ENCODE measurements at regions not wholly inside any gene's neighbourhood (a gene's known extent, or its start where the extent isn't known, plus 50 kb on each side); places are given as distances from the start of the nearest gene placed in this dataset.

GRCh38 chr9:81397481-81398381 is 291.6 kb downstream of the TLE1 start:
- DNase-seq (ENCODE audit: low read depth) = no peak
- no peak overlapping the region for H3K4me3 ChIP-seq (ENCODE audit: low read depth, low read length)

- DNase-seq (ENCODE audit: low read depth) = no peak
- no peak overlapping the region for H3K4me3 ChIP-seq (ENCODE audit: low read depth, low read length)
Measured at GRCh38 chr9:81396528-81396927, 292.8 kb downstream of the TLE1 start.

- no peak overlapping the region for H3K4me3 ChIP-seq (ENCODE audit: low read depth, low read length)
- DNase-seq (ENCODE audit: low read depth) = no peak
Measured at GRCh38 chr9:81395676-81396054, 293.7 kb downstream of the TLE1 start.

DNA sequence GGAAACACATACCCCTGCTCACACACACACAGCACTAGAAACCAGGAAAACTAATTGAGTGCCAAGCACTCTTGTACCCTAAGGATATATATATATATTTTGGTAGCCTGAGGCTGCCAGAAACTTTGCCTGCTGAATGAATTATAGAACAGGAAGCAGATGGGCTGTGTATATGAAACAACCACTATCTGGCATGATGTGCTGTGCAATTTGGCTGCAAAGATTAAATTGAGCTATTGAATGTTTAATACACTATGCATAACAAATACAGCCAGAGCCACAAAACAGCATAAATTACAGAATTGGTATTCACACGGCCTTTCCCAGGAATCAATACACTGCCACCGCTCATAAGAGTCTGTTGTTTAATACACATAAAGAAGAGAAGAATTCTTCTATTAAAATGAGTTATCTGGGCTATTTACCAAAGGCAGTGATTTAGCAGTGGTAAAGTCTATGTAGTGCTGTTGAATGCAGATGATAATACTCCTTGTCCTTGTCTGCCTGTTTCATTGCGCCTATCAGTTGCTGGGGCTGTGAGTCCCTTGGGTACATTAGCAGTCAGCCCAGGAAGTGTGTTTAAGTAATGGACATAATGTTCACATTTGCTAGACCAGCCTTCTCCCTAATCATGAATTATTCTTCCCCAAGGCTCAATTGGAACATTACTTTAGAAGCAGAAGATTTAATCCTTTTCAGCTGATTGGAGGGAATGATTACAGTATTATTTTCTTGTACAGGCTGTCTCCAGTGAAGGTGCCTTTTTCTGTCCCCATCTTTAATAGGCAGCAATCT is 294.3 kb downstream of the TLE1 start:
- DNase-seq (ENCODE audit: low read depth) = no peak
- H3K4me3 ChIP-seq (ENCODE audit: low read depth, low read length) = no peak overlapping the region

- H3K4me3 ChIP-seq (ENCODE audit: low read depth, low read length) = no peak overlapping the region
- DNase-seq (ENCODE audit: low read depth) = peak; percentile 78
Measured at GRCh38 chr9:81393985-81394811, 295.1 kb downstream of the TLE1 start.

- no peak overlapping the region for H3K4me3 ChIP-seq (ENCODE audit: low read depth, low read length)
- no peak for DNase-seq (ENCODE audit: low read depth)
Measured at GRCh38 chr9:81391457-81391825, 297.9 kb downstream of the TLE1 start.

DNA sequence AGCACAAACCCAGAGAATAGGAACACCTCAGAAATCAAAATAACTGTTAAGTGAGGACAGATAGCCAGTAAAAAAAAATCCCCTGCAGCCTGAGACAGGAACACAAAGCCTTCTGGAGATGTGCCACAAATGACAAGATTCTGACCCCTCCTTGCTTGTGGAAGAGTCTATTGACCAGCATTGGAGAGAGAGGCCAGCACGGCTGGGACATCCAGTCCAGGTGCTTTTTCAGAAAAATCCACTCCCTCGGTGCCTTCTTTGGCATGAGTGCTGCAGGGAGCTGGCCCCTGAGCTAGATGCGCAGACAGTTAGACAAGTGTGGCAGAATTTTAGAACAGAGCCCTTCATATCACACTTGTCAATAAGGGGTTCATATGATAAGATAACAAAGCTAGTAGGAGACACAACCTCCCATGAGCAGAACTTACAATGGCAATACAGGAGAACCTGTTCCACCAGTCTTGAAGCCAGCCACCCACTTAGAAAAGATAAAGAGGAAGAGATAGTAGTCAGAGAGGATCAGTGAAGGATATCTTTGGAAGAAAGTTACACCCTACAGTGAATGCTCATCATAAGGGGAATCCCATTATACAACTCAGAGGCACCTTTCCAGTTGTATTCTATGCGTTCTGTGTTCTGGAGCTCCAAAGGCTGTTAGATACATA is 298.4 kb downstream of the TLE1 start:
- H3K4me3 ChIP-seq (ENCODE audit: low read depth, low read length) = no peak overlapping the region
- no peak for DNase-seq (ENCODE audit: low read depth)

DNA sequence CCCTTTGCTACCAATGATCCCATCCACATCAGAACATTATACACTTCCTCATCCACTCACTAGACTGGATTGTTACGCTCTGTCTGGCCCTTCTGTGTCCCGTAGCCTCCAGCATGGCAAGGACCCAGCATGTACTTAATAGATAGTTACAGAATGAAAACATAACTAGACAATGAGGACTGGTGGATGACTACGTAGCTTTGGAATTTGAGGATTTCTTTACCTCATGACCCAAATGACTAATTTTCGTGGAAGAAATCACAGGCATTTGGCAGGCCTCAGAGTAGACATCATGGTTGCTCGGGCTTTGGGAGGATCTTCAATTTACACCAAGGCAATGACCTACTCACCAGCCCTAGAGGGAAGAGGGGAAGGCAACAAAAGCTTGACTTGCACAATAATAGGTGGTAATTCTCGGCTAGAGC is 299.8 kb downstream of the TLE1 start:
- no peak overlapping the region for H3K4me3 ChIP-seq (ENCODE audit: low read depth, low read length)
- peak; percentile 97 for DNase-seq (ENCODE audit: low read depth)

- DNase-seq (ENCODE audit: low read depth) = no peak
- H3K4me3 ChIP-seq (ENCODE audit: low read depth, low read length) = no peak overlapping the region
Measured at GRCh38 chr9:81388831-81389230, 300.5 kb downstream of the TLE1 start.

DNA sequence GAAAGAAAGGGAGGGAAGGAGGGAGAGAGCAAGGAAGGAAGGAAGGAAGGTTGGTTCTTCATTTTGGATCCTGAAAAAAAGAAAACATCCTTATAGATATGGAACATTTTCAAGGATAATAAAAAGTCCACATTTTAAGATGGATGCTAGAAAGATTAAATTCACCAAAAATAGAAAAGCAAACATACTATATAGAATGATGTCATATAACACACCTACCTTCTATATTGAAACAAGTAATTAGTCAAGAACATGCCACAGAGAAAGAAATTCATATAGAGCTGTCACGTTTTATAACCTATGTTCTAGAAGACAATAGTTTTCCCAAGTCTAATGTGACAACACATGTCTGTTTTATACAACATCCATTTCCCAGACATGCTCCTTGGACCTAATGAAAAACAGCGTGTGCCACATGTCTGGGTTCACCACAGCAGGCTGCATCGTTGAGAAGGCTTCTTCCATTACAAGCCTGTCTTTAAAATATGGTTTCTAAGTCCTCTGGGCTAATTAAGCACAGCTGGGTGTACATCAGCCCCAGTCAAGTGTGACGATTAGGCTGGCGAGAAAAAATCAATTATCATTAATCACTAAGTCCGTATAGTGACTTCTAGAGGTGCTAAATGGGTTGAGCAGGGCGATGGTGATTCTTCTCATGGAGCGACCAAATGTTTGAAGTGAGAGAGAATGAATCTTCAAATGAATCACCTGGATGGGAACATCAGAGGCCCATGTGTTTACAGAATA is 301.8 kb downstream of the TLE1 start:
- DNase-seq (ENCODE audit: low read depth) = no peak
- no peak overlapping the region for H3K4me3 ChIP-seq (ENCODE audit: low read depth, low read length)

GRCh38 chr9:81384911-81385310 is 304.4 kb downstream of the TLE1 start:
- H3K4me3 ChIP-seq (ENCODE audit: low read depth, low read length) = no peak overlapping the region
- no peak for DNase-seq (ENCODE audit: low read depth)

GRCh38 chr9:81382281-81382680 is 307.1 kb downstream of the TLE1 start:
- DNase-seq (ENCODE audit: low read depth) = no peak
- H3K4me3 ChIP-seq (ENCODE audit: low read depth, low read length) = no peak overlapping the region

GRCh38 chr9:81381694-81382093 is 307.7 kb downstream of the TLE1 start:
- H3K4me3 ChIP-seq (ENCODE audit: low read depth, low read length) = no peak overlapping the region
- DNase-seq (ENCODE audit: low read depth) = no peak

GRCh38 chr9:81380504-81381359 is 308.6 kb downstream of the TLE1 start:
- no peak overlapping the region for H3K4me3 ChIP-seq (ENCODE audit: low read depth, low read length)
- no peak for DNase-seq (ENCODE audit: low read depth)

DNA sequence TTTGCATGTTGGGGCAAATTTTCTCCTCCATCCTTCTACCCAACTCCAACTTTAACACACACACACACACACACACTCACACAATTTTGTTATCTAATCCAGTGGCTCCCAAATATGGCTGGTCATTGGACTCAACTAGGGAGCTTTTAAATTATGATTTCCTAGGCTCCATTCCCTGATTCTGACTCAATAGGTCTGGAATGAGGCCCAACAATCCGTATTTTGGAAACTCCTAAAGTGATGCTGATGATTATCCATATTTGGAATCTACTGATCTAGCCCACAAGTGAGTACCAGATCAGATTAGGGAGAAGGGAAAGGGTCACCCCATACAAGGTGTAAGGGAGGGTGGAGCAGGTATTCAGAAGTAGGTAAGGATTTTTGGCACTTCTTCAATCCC is 309.7 kb downstream of the TLE1 start:
- H3K4me3 ChIP-seq (ENCODE audit: low read depth, low read length) = no peak overlapping the region

GRCh38 chr9:81377921-81378320 is 311.4 kb downstream of the TLE1 start:
- H3K4me3 ChIP-seq (ENCODE audit: low read depth, low read length) = no peak overlapping the region
- DNase-seq (ENCODE audit: low read depth) = no peak

More for the DNA sequence above, 309.7 kb downstream of the TLE1 start:
- DNase-seq (ENCODE audit: low read depth) = no peak

DNA sequence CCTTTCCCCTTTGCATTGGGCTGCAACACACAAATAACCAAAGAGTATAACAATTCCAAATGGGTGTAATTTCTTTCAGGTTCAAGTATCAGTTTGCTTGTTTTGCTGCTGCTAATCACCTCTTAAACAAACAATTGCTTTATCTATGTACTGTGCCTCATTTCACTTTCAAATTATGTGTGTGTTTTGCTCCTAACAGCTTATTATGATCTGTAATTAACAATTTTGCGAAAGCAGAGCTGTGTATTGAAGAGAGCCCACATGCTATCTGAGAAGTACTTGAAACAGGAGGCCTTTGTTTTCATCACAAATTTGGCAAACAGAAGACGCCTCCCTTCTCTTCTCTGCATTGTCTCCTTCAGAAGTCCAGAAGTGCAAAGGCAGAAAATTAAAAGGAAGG is 312.0 kb downstream of the TLE1 start:
- no peak for DNase-seq (ENCODE audit: low read depth)
- H3K4me3 ChIP-seq (ENCODE audit: low read depth, low read length) = no peak overlapping the region

Measured in skeletal muscle cell (primary cell).